ENCODE measurements at regions not wholly inside any gene's neighbourhood (a gene's known extent, or its start where the extent isn't known, plus 50 kb on each side); places are given as distances from the start of the nearest gene placed in this dataset.
"Not testable (repeated sequence)": the region's sequence is repeated elsewhere in the genome, so short reads cannot be mapped to it uniquely, and the experiment has no call there.

DNA sequence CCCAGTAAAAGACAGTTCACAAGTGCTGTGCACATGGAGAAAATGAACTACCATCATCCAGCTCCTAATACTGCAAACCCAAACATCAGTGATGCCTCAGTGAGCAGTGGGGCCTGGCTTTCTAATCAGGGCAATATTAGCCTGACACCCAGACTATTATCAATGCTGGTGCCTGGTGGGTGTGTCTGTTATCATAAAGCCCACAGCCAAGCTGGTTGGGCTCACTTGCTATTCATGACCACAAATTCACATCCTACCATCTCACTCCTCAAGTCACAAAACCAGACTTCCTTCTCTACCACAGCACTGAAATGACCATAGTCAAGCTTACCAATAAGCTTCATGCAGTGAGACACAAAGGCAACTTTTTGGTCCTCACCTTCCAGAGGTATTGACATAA, 180.8 kb upstream of the PLN start:
- intact Hi-C loops (cut with DNase I) = no loop called here
- no peak for DNase-seq (ENCODE audit: low spot score)

GRCh38 chr6:118370722-118371121, 177.4 kb upstream of the PLN start:
- no peak for DNase-seq (ENCODE audit: low spot score)
- intact Hi-C loops (cut with DNase I) = loop anchor here (1.0 to 5.0 kb wide), 2 partner anchors 53 to 83 kb away; no protein-coding TSS in a partner anchor

DNA sequence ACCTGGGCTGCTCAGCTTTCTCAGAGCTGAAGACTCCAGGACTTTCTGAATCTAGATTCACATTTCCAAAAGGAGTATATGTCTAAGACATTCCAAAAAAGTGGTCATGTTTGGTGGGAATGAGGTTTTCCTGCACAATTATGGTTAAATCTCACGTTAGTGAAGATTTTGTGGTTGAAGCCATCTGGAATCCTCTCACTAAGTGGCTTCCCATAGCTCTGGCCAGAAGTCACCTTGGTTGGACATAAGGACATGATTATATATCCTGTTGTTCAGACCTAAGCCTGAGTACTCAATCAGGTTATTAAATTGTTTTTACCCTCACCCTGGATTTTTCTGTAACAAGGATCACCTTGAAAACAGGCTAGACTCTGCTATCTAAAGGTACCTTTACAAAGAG, 176.1 kb upstream of the PLN start:
- no peak for DNase-seq (ENCODE audit: low spot score)
- intact Hi-C loops (cut with DNase I) = loop anchor here (1.0 to 5.0 kb wide), 5 partner anchors 55 to 165 kb away; no protein-coding TSS in a partner anchor

DNA sequence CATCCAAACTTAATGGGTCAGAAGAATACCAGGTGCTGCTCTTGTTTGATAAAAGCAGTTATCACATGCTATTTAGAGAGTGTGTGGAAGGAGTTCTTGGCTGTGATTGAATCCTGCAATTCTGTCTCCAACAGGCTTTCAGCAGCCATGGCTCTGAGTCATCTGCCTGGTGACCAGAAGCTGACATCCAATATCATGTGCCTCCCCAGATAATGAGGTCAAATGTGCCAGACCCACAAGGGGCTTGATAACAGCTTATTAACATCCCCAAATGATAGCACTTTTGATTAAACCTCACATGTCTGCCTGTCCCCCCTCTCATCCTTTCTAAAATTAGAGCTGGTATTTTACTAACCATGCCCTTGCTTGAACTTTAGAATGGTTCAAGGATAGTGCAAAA, 175.7 kb upstream of the PLN start:
- intact Hi-C loops (cut with DNase I) = loop anchor here (1.0 to 5.0 kb wide), 4 partner anchors 55 to 165 kb away; no protein-coding TSS in a partner anchor
- peak; percentile 79 for DNase-seq (ENCODE audit: low spot score)

DNA sequence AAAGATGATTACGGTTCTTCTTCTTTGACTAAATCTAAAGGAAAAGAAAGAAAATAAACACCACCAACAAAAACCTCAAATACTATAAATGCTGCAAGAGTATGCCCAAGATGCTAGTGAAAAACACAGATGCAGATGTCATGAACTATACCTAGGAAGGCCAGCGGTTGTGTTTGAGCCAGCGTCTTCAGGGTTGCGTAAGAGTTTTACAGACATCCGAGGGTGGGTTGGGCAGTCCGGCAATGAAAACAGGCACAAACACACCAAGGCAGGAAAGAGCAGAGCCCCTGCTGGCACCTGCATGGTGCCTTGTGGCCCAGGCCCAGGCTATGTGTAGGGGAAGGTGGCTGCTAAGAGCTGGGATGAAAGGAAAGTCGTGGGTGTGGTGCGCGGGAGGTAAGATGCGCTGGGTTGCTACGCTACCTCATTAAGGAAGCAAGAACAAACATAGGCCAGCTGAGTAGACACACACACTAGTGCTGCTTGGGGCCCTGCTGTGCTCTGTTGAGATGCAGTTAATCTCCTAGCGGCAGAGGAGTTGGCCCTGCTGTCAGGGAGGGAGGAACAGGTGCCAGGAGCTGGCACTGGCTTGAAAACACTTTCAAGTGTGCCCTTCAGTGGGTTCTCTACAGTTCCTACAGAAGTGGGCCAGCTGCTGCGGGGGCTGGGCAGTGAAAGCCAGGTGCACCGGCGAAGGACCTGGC, 170.2 kb upstream of the PLN start:
- no peak for DNase-seq (ENCODE audit: low spot score)
- intact Hi-C loops (cut with DNase I) = loop anchor here (5.0 kb wide), 1 partner anchor 84 kb away; no protein-coding TSS in a partner anchor

GRCh38 chr6:118380620-118381019, 167.5 kb upstream of the PLN start:
- DNase-seq (ENCODE audit: low spot score); intact Hi-C loops (cut with DNase I): not testable (repeated sequence)

DNA sequence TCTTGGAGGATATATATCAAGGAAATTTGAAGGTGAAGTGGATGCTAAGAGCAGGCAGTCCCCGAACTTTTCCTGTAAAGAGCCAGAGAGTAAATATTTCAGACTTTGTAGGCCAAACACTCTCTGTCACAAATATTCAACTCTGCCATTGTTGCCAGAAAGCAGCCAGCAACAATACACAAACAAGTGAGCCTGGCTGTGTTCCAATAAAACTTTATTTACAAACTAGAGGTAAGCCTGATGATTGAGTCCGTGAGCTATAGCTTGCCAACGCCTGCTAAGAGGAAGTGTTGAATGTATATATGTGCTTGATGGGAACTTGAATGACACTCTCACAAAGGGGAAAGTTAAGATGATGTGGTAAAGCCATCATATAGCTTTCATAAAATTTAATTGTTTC, 166.0 kb upstream of the PLN start:
- DNase-seq (ENCODE audit: low spot score) = no peak
- intact Hi-C loops (cut with DNase I) = no loop called here

DNA sequence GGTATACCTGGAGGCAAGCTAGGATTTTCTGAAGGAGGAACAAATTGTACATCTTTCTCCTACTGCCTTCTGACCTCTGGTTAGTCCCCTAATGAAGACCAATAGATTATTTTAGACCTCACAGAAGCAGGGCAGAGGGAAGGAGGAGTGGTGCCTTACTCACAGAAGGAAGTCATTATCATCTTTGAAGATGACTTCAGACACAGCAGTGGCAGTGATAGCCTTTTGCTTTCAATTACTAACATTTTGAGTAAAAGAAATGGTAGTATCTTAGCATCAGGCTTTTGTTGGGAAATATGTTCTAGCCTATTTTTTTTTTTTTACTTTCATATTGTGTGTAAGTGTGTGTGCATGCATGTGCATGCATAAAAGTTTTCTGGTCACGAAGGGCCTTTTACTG, 164.2 kb upstream of the PLN start:
- intact Hi-C loops (cut with DNase I) = no loop called here
- no peak for DNase-seq (ENCODE audit: low spot score)

GRCh38 chr6:118386975-118387374, 161.1 kb upstream of the PLN start:
- intact Hi-C loops (cut with DNase I) = no loop called here
- no peak for DNase-seq (ENCODE audit: low spot score)

DNA sequence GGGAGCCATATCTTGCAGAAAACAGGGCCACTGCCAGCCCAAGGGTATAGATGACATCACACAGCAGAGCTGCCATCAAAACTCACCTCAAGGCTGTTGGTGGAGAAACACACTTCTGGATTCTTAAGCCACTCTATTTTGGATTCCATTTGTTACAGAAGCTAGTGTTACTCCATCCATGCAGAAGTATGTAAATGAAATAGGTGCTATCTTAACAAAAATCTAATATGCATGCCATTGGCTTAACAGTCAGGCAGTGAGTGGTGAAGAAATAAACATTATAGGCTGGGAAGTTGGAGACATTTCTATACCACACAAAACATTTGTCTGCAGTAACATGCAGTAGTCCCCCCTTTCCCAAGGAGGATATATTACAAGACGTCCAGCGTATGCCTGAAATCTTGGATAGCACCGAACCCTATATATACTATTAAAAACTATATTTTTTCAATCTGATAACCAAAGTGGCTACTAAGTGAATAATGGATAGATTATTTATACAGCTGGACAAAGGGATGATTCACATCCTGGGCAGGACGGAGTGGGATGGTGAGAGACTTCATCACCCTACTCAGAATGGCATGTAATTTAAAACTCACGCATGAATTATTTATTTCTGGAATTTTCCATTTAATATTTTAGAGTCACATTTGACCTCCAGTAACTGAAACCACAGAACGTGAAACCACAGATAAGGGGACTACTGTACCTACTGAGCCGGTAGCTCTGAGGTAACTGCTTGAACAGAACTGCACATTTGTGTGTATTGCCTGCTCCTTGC, 160.0 kb upstream of the PLN start:
- intact Hi-C loops (cut with DNase I) = no loop called here
- no peak for DNase-seq (ENCODE audit: low spot score)

GRCh38 chr6:118391086-118391485, 157.0 kb upstream of the PLN start:
- no peak for DNase-seq (ENCODE audit: low spot score)

GRCh38 chr6:118394106-118394505, 154.0 kb upstream of the PLN start:
- intact Hi-C loops (cut with DNase I) = no loop called here
- DNase-seq (ENCODE audit: low spot score) = no peak

More at GRCh38 chr6:118391086-118391485, 157.0 kb upstream of the PLN start:
- intact Hi-C loops (cut with DNase I) = no loop called here

GRCh38 chr6:118396969-118397368, 151.1 kb upstream of the PLN start:
- no peak for DNase-seq (ENCODE audit: low spot score)
- intact Hi-C loops (cut with DNase I) = no loop called here

GRCh38 chr6:118397671-118398465, 150.2 kb upstream of the PLN start:
- intact Hi-C loops (cut with DNase I) = no loop called here
- DNase-seq (ENCODE audit: low spot score) = no peak

DNA sequence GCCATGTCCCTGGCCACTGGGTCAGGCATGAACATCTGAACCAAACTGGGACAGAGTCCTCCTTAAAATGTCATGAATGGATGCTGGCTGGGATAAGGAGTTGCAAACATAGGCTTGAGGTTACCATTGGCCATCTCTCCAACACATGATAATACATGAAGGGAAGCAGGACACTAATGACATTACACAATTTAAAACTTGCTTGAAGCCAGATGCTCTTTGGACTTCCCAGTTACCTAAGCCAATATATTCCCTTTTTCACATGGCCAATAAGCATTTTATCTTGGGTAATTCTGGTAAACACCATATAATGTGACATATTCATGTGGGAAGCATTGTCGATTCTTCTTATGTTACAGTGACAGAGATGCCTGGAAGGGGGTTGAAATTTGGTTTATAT, 148.0 kb upstream of the PLN start:
- intact Hi-C loops (cut with DNase I) = no loop called here

GRCh38 chr6:118400582-118400981, 147.5 kb upstream of the PLN start:
- DNase-seq (ENCODE audit: low spot score) = no peak
- intact Hi-C loops (cut with DNase I) = no loop called here

More for the DNA sequence above, 148.0 kb upstream of the PLN start:
- DNase-seq (ENCODE audit: low spot score) = no peak

DNA sequence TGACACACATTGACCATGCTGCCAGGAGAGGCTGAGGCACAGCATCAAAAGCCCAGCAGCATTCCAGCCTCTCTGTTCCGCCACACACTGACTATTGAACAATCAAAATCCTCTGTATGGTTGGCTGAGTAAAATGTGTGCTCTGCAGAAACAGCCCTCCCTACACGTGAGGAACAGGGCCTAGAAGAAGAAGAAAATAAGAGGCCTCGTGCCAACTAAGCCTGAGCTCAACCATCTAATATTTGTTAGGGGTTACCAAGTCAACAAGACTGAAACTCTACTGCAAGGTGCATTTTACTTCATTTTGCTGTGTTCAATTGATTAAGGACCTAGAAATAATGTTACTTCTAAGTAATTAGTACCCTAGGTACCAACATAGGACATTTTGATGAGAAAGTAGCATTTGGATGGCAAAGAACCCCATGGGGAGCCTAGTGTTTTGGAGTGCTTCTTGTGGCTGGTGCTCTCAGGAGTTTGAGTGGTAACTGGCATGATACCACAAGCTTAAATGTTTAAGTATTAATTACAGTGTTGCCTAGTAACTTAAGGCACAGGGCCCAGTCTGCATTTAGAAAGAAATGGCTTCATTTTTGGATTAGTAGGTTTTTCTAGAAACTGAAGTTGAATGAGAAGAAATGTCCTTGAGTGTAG, 146.6 kb upstream of the PLN start:
- intact Hi-C loops (cut with DNase I) = no loop called here

GRCh38 chr6:118403036-118403435, 145.1 kb upstream of the PLN start:
- DNase-seq (ENCODE audit: low spot score) = no peak
- intact Hi-C loops (cut with DNase I) = no loop called here

More for the DNA sequence above, 146.6 kb upstream of the PLN start:
- no peak for DNase-seq (ENCODE audit: low spot score)

GRCh38 chr6:118408863-118409262, 139.2 kb upstream of the PLN start:
- intact Hi-C loops (cut with DNase I) = no loop called here
- DNase-seq (ENCODE audit: low spot score) = no peak

DNA sequence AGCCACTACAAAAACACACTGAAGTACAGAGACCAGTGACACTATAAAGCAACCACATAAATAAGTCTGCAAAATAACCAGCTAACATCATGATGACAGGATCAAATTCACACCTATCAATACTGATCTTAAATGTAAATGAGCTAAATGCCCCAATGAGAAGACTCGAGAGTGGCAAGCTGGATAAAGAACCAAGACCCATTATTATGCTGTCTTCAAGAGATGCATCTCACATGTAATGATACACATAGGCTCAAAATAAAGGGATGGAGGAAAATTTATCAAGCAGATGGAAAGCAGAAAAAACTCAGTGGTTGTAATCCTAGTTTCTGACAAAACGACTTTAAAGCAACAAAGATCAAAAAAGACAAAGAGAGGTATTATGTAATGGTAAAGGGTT, 138.1 kb upstream of the PLN start:
- intact Hi-C loops (cut with DNase I) = no loop called here
- no peak for DNase-seq (ENCODE audit: low spot score)
